Stimulated activated CD8-positive, alpha-beta memory T cell treated with anti-CD3 and anti-CD28 coated beads, Interleukin-12 subunit alpha, Interleukin-12 subunit beta, amount 100 ng/mL, for 4 hours (primary cell): ENCODE measurements at regions not wholly inside any gene's neighbourhood (a gene's known extent, or its start where the extent isn't known, plus 50 kb on each side); places are given as distances from the start of the nearest gene placed in this dataset.
"Not testable (repeated sequence)": the region's sequence is repeated elsewhere in the genome, so short reads cannot be mapped to it uniquely, and the experiment has no call there.

Experiments
- DNase-seq: peaks from one replicate; pipeline ENCODE4 v3.0.0-alpha.2; 2020; ENCODE audit warnings: low read depth

DNA sequence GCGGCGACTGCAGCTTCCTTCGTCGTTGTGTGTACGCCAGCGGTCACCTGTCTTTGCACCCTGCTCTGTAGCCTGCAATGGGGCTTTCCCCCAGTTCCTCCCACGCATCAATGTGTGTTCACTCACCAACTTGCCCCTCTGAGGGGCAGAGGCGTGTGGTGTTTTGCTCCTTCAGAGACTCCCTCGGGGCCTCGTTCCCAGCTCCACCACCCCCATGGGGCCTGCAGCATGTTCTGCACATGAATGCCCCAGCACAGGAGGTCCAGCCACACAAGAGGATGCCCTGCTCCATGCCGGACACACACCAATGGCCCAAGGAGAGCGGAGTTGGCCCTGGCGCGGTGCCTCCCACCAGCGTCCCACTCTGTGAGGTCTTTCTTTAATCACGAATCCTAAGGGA lies 196.8 kb downstream of the BANP start:
- DNase-seq, result not testable (repeated sequence)

DNA sequence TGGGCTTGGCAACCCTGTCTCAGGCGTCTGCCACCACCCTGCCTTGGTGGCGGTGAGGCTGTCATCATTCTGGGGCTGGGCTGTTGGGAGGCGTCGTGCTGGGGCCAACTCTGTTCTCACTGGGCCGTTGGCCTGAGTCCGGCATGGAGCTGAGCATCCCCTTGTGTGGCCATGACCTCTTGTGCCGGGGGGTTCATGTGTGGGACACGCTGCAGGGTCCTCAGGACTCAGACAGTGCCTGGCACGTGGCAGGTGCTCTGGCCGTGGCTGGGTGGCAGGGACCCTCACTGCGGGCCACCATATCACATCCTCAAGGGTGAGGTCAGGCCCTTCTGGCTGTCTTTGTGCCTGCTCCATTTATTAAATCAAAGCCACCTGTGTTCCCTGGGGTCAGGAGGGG lies 197.4 kb downstream of the BANP start:
- DNase-seq, result not testable (repeated sequence)

DNA sequence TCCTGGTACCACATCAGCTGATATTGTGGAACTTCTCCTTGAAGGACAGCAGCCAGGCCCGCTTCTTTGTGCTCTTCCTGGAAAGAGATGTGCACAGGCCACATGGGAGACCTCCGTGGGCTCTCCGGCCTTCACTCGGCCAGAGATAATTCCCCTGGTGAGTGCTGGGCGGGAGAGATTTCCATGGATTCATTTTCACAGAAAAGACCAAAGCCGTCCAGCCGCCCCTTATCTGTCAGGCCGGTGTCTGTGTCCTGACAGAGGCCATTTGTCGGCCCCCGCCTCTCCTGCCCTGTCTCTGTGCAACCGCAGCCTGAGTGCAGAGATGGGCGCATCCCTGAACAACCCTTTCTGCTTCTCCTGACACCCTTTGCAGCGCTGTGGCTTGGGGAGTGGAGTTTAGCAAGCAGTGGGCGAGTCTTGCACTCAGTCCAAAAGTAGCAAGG lies 197.9 kb downstream of the BANP start:
- not testable (repeated sequence) for DNase-seq

DNA sequence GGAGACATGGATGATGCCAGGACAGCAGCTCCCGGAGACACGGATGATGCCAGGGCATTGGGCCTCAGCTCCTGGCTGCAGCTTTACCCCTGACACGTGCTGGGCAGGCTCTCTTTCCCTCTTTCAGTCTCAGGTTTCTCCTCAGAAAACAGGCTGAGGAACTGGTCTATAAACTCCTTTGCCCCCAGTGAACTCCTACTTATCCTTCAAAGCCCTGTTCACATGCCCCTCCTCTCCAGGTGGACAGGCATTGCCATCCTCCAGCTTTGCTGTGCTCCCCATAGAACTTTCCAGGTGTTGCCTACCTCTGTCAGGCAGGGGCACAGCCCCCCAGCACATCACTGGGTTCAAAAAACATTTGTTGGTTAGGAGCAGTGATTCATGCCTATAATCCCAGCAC lies 198.4 kb downstream of the BANP start:
- not testable (repeated sequence) for DNase-seq

GRCh38 chr16:88150456-88151128 lies 199.4 kb downstream of the BANP start:
- not testable (repeated sequence) for DNase-seq

GRCh38 chr16:88151129-88151499 lies 199.9 kb downstream of the BANP start:
- not testable (repeated sequence) for DNase-seq

DNA sequence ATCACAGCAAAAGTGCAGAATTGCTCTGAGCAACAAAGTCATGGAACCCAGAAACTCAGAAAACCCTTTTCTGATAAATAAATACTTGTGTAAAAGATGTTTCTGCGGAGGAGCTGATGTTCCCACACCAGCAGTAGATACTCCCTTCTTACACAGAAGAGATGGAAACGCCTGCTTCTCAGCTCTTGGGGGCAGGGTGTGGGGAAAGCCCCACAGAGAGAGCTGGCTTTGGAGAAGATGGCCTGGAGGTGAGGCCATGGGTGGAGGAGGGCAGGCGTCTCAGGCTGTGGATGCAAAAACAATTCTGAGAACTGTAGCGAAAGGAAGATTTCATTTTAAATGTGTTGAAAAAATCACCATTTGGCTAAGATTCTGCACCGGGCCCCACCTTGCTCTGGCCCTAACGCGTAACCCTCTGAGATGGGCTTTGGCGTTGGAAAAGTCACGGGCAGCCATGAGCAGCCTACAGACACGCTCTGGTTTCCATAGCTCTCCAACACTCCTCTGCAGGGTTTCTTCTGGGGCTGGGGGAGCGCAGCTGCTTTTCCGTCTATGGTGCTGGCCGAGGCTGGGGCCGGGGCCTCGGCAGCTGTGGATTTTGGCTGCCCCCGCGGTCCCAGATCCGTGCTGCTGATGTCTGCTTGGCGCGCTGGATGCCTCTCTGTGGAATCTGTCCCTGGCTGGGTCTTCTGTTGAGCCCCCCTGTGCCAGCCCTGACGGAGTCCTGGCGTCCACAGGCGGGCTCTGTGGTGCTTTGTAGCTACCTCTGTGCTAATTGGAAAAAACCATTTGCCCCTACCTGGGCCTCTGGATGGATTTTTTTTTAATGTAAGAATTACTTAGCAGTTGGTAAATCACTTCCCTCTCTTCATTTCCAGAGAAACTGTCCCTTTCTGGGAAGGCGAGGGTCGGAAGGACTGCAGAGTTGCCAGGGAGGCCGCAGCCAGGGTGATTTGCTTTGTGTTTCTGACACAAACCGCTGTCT lies 200.9 kb downstream of the BANP start:
- DNase-seq, result not testable (repeated sequence)

- not testable (repeated sequence) for DNase-seq
These were observed 201.6 kb downstream of the BANP start for GRCh38 chr16:88152879-88153278.

DNA sequence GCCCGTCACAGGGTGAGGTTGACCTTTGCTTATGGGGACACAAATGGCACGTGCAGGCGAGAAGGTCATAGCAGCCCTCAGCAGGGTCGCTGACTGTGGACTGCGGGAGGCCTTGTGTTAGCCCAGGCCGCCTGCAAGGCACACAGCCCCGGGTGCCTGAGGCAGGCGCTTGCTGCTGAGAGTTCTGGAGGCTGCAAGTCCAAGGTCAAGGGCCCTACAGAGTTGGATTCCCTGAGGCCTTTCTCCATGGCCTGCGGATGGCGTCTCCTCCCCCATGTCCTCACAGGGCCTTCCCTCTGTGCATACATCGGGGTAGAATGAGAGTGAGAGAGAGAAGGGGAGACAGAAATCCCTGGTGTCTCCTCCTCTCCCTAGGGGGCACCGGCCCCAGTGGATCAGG lies 202.3 kb downstream of the BANP start:
- DNase-seq, result not testable (repeated sequence)

DNA sequence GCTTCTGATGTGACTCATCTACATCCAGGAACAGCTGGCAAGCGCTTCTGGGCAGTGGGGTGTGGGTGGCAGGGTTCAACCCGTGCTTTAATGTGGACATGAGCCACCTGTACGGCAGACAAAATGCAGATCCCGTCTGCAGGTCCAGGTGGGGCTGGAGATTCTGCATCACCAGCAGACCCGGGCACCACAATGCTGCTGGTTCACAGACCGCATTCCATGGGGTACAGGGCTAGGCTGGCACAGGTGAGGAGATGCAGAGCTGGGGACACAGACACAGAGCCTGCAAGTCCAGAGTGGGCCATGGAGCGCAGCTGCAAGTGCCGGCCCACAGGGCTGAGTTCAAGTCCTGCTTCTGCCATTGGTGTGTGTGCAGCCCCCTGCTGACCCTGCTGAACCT lies 203.7 kb downstream of the BANP start:
- not testable (repeated sequence) for DNase-seq

GRCh38 chr16:88155681-88156080 lies 204.4 kb downstream of the BANP start:
- DNase-seq, result not testable (repeated sequence)

GRCh38 chr16:88156640-88157283 lies 205.5 kb downstream of the BANP start:
- DNase-seq, result not testable (repeated sequence)

- DNase-seq, result not testable (repeated sequence)
These were observed 206.5 kb downstream of the BANP start for GRCh38 chr16:88157686-88158085.

DNA sequence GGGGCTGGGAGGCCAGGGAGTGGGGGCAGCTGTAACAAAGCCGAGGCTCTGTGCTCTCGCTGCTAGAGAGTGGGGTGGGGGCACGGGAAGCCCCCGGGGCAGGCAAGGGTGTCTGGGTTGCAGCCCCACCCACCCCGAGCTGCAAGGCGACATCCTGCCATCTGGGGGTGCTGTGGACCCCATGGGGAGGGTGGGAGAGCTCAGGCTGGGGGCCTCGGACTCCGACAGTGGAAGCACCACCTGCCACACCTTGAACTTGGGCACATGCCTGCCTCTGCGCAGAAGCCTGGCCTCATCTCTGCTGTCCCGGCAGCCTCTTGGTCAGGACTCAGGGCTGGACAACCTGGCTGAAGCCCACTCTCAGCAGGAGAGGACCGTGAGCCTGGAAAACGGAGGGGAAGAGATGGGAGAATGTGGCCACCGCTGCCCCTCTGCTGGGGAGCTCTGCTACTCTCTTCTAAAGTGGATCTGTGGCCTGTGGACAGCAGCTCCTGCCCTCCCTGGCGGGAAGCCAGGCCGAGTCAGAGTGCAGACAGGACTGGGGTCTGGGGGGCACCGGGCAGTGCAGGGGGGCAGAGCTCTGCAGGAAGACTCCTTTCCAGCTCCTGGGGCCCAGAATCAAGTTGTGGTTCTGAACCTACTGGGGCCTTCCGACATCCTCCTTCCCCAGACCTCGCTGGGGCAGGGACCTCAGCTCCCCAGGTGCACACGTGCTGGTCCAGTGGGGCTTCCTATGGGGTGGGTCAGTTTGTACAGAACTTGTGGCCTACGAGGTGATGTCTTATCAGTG lies 207.2 kb downstream of the BANP start:
- not testable (repeated sequence) for DNase-seq

- not testable (repeated sequence) for DNase-seq
These were observed 208.0 kb downstream of the BANP start for GRCh38 chr16:88159046-88159896.

GRCh38 chr16:88159897-88160335 lies 208.7 kb downstream of the BANP start:
- DNase-seq, result not testable (repeated sequence)

- DNase-seq, result not testable (repeated sequence)
These were observed 210.0 kb downstream of the BANP start for GRCh38 chr16:88161191-88161590.

- DNase-seq, result not testable (repeated sequence)
These were observed 210.5 kb downstream of the BANP start for GRCh38 chr16:88161623-88162275.

- DNase-seq, result not testable (repeated sequence)
These were observed 211.5 kb downstream of the BANP start for GRCh38 chr16:88162778-88163177.
